Epithelial cell of esophagus (primary cell): ENCODE measurements at regions not wholly inside any gene's neighbourhood (a gene's known extent, or its start where the extent isn't known, plus 50 kb on each side); places are given as distances from the start of the nearest gene placed in this dataset.

Source experiments
- DNase-seq: peaks from one replicate; pipeline ENCODE4 v3.0.0; 2010; ENCODE audit warnings: low read depth
- H3K4me3 ChIP-seq: 2 replicates; pipeline ENCODE4 v1.5.1; 2011; ENCODE audit warnings: mild to moderate bottlenecking, low read length, control low read depth
- TF ChIP-seq, protein P1 (sequence below): IDR thresholded peaks from 2 replicates; pipeline ENCODE4 v1.5.1; 2011; ENCODE audit warnings: low read depth, mild to moderate bottlenecking, low read length, control low read depth, inconsistent platforms; ENCODE audit not compliant: insufficient read depth; ENCODE audit errors: missing control alignments

DNA sequence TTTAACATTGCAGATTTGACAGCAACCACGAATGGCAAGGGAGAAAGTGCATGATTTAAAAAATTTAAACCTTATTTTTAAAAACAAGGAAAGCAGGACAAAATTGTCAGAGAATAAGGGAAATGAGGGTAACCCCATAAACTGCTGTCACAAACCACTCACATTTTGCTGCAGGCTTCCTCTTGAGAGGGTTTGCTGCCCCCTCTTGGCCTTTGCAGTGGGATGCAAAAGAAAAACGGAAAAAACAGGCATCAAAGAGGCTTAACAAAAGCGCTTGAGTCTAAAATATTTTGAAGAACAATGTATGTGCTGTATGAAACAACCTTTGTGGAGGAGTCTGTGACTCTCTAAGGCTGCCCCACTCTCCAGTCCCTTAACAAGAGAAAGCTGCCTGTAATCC is 91.6 kb downstream of the TMX3 start:
- H3K4me3 ChIP-seq: no peak overlapping the region
- TF ChIP-seq, protein P1, sequence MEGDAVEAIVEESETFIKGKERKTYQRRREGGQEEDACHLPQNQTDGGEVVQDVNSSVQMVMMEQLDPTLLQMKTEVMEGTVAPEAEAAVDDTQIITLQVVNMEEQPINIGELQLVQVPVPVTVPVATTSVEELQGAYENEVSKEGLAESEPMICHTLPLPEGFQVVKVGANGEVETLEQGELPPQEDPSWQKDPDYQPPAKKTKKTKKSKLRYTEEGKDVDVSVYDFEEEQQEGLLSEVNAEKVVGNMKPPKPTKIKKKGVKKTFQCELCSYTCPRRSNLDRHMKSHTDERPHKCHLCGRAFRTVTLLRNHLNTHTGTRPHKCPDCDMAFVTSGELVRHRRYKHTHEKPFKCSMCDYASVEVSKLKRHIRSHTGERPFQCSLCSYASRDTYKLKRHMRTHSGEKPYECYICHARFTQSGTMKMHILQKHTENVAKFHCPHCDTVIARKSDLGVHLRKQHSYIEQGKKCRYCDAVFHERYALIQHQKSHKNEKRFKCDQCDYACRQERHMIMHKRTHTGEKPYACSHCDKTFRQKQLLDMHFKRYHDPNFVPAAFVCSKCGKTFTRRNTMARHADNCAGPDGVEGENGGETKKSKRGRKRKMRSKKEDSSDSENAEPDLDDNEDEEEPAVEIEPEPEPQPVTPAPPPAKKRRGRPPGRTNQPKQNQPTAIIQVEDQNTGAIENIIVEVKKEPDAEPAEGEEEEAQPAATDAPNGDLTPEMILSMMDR: peak; percentile 86
- peak; percentile 74 for DNase-seq

DNA sequence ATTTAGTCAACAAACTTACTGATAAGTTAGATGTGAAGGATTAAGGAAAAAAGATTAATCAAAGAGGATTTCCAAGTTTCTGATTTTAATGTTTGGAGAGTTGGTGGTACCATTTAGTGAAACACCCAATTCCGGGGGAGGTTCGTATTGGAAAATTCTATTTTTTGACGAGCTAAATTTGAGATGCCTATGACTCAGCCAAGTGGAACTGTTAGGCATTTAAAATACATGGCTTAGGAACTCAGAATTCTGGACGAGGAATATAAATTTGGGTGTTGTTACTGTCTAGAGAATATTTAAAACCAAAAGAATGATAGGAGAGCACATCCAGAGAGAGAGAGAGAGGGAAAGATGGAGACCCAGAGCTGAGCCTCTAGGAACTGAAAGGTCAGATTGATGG is 103.6 kb downstream of the TMX3 start:
- no peak overlapping the region for H3K4me3 ChIP-seq
- no peak for DNase-seq
- TF ChIP-seq, protein P1: no peak

DNA sequence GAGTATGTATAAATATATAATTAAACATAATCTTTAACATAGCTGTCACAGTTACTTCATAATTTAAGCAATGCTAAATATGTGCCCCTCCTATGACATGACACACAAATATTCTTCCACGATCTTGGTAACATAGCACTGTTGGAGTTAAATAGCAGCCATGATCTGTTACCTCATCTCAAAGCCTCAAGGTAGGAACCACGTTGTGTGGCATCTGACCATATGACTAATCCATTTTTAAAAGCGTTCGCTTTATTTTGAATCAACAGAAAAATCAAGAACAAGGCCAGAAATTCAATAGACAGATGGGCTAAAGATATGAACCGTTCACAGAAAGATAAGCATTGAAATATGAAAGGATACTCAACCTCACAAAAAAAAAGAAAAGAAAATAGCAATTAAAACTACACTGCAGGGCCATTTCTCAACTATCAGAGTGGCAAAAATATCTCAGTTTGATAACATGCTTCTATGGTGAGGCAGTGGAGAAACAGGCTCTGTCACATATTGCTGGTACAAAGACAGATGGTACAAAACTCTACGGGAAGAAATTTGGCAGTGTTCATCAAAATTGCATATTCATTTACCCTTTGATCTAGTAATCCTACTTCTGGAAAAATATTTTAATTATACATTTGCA is 105.9 kb downstream of the TMX3 start:
- no peak for DNase-seq
- no peak overlapping the region for H3K4me3 ChIP-seq
- TF ChIP-seq, protein P1: no peak

DNA sequence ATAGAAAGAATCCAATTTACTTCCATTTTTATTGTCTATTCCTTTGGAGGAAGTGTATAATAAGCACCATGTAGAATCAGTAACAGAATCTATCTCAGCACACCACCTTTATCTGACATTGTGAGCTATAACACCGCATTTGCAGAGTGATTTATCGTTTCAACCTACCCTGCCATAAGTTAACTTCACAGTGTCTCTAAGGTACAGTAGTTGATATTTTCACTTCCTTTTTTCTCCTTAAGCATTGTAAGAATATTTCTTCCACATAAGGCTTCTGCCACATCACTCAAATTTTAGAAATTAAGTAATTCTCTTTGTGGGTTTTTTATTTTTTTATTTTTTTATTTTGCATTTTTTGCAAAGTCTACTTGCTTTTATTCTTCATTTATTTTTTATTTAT is 107.1 kb downstream of the TMX3 start:
- no peak overlapping the region for H3K4me3 ChIP-seq
- DNase-seq: no peak
- TF ChIP-seq, protein P1: no peak

DNA sequence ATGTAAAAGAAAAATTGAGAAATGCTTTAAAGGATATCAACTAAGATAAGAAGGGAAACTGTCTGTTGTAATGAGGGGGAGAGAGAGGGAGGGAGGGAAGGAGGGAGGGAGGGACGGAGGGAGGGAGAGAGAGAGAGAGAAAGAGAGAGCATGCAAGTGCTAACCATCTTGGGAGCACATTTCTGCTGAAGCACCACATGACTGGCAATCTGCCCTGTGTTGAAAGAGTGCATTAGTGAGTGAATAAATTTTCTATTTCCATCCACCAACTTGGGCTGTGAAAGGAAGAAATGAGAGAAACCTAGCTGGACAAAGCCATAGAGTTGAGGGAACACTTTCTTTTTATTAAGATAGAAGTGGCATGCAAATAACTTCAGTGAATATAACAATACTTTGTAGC is 110.7 kb downstream of the TMX3 start:
- TF ChIP-seq, protein P1: no peak
- DNase-seq: no peak

DNA sequence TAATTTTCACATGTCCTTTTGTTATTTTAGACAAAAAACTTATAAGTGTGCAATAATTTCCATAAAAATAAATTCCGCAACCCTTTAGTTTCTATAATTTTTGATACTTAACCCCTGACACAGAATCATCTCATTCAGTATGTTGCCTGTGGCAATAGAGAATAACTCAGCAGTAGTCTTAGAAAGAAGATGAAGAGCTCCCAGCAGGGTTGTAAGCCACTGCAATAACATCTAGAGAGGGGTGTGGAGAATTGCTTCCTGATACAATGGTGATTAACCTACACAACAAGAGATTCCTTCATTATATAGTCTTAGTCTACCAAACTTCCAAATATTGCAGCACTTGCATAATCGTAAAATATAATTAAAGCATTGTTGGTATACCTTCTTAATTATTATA is 118.9 kb downstream of the TMX3 start:
- no peak overlapping the region for H3K4me3 ChIP-seq
- no peak for DNase-seq
- TF ChIP-seq, protein P1: no peak

More for the DNA sequence above, 110.7 kb downstream of the TMX3 start:
- H3K4me3 ChIP-seq: no peak overlapping the region

- TF ChIP-seq, protein P1: no peak
- DNase-seq: no peak
- H3K4me3 ChIP-seq: no peak overlapping the region
These were observed 126.7 kb downstream of the TMX3 start for GRCh38 chr18:68588169-68588568.
